GM23338 (cell line): ENCODE measurements at regions not wholly inside any gene's neighbourhood (a gene's known extent, or its start where the extent isn't known, plus 50 kb on each side); places are given as distances from the start of the nearest gene placed in this dataset.

ENCODE experiments used
- CREB1 ChIP-seq: fragments of 250-450 bp; sonication (Bioruptor Pico); IDR thresholded peaks from 2 replicates; pipeline ENCODE4 v1.5.0; 2020; ENCODE audit warnings: low read depth, mild to moderate bottlenecking, moderate library complexity
- EZH2 ChIP-seq: fragments of 200-600 bp; sonication (generic); IDR thresholded peaks from one replicate; pipeline ENCODE4 v1.8.0; 2017; ENCODE audit warnings: antibody characterized with exemption, mild to moderate bottlenecking, low read depth; ENCODE audit not compliant: unreplicated experiment
- EZH2phosphoT487 ChIP-seq: fragments of 200-600 bp; sonication (generic); IDR thresholded peaks from one replicate; pipeline ENCODE4 v1.8.1; 2018; ENCODE audit warnings: antibody characterized with exemption; ENCODE audit not compliant: unreplicated experiment
- JUNB ChIP-seq: IDR thresholded peaks from one replicate; pipeline ENCODE4 v1.6.1; 2016; ENCODE audit warnings: antibody characterized with exemption; ENCODE audit not compliant: unreplicated experiment
- NANOG ChIP-seq: IDR thresholded peaks from 2 replicates; pipeline ENCODE4 v1.6.1; 2016; ENCODE audit warnings: antibody characterized with exemption, borderline replicate concordance
- POLR2AphosphoS5 ChIP-seq: IDR thresholded peaks from 2 replicates; pipeline ENCODE4 v1.6.1; 2016; ENCODE audit warnings: antibody characterized with exemption, low read depth
- STAT1 ChIP-seq: IDR thresholded peaks from one replicate; pipeline ENCODE4 v1.6.1; 2016; ENCODE audit warnings: antibody characterized with exemption; ENCODE audit not compliant: unreplicated experiment
- ZNF114 ChIP-seq: fragments of 250-450 bp; sonication (Bioruptor Pico); IDR thresholded peaks from 2 replicates; pipeline ENCODE4 v1.5.0; 2020; ENCODE audit warnings: mild to moderate bottlenecking, moderate library complexity
- ZNF331 ChIP-seq: fragments of 250-450 bp; sonication (Bioruptor Pico); IDR thresholded peaks from 2 replicates; pipeline ENCODE4 v1.5.0; 2020; ENCODE audit warnings: low read depth, mild to moderate bottlenecking, moderate library complexity
- TF ChIP-seq, protein P1 (sequence below), 2 experiments: fragments of 200-600 bp in 1 of 2; sonication (generic) in 1 of 2; conservative IDR thresholded peaks; 2 replicates each; pipeline versions ENCODE4 v1.5.1 to v1.6.1; 2016 to 2017; ENCODE audit warnings: antibody characterized with exemption in 2 of 2, low read depth in 2 of 2, mild to moderate bottlenecking in 2 of 2, moderate library complexity in 1 of 2
- TF ChIP-seq, protein P2 (sequence below): IDR thresholded peaks from one replicate; pipeline ENCODE4 v1.6.1; 2018; ENCODE audit warnings: antibody characterized with exemption; ENCODE audit not compliant: unreplicated experiment
- TF ChIP-seq, protein P3 (sequence below): fragments of 250-450 bp; sonication (Bioruptor Pico); IDR thresholded peaks from 2 replicates; pipeline ENCODE4 v1.5.0; 2020; ENCODE audit warnings: mild to moderate bottlenecking, moderate library complexity
- TF ChIP-seq, protein P4 (sequence below): IDR thresholded peaks from 2 replicates; pipeline ENCODE4 v1.6.1; 2016; ENCODE audit warnings: antibody characterized with exemption

DNA sequence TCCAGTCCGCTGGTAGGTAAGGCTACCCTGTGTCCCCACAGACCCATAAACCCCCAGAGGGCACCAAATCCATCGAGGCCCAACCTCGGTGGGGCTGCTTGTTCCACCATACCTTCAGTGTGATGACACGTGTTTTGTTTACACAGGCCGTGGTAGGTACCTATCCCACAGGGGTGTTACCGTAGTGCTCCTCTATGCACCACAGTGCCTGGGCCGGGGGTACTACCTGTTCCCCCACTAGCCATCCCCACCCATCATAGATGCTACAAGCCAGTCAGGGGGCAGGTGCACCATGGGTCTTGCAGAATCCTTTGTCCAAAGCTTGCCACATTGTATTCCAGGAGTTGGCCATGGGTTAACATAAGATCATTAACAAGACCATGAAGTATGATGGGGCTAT, 796.2 kb downstream of the EFNA5 start:
- TF ChIP-seq, protein P1, sequence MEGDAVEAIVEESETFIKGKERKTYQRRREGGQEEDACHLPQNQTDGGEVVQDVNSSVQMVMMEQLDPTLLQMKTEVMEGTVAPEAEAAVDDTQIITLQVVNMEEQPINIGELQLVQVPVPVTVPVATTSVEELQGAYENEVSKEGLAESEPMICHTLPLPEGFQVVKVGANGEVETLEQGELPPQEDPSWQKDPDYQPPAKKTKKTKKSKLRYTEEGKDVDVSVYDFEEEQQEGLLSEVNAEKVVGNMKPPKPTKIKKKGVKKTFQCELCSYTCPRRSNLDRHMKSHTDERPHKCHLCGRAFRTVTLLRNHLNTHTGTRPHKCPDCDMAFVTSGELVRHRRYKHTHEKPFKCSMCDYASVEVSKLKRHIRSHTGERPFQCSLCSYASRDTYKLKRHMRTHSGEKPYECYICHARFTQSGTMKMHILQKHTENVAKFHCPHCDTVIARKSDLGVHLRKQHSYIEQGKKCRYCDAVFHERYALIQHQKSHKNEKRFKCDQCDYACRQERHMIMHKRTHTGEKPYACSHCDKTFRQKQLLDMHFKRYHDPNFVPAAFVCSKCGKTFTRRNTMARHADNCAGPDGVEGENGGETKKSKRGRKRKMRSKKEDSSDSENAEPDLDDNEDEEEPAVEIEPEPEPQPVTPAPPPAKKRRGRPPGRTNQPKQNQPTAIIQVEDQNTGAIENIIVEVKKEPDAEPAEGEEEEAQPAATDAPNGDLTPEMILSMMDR (conservative IDR thresholded peaks at IDR 0.05; ENCODE audit: low read depth in 2 of 2), result no peak
- TF ChIP-seq EZH2, result no peak
- no peak for TF ChIP-seq POLR2AphosphoS5
- no peak for TF ChIP-seq EZH2phosphoT487
- TF ChIP-seq, protein P2, sequence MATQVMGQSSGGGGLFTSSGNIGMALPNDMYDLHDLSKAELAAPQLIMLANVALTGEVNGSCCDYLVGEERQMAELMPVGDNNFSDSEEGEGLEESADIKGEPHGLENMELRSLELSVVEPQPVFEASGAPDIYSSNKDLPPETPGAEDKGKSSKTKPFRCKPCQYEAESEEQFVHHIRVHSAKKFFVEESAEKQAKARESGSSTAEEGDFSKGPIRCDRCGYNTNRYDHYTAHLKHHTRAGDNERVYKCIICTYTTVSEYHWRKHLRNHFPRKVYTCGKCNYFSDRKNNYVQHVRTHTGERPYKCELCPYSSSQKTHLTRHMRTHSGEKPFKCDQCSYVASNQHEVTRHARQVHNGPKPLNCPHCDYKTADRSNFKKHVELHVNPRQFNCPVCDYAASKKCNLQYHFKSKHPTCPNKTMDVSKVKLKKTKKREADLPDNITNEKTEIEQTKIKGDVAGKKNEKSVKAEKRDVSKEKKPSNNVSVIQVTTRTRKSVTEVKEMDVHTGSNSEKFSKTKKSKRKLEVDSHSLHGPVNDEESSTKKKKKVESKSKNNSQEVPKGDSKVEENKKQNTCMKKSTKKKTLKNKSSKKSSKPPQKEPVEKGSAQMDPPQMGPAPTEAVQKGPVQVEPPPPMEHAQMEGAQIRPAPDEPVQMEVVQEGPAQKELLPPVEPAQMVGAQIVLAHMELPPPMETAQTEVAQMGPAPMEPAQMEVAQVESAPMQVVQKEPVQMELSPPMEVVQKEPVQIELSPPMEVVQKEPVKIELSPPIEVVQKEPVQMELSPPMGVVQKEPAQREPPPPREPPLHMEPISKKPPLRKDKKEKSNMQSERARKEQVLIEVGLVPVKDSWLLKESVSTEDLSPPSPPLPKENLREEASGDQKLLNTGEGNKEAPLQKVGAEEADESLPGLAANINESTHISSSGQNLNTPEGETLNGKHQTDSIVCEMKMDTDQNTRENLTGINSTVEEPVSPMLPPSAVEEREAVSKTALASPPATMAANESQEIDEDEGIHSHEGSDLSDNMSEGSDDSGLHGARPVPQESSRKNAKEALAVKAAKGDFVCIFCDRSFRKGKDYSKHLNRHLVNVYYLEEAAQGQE, result no peak
- TF ChIP-seq, protein P3, sequence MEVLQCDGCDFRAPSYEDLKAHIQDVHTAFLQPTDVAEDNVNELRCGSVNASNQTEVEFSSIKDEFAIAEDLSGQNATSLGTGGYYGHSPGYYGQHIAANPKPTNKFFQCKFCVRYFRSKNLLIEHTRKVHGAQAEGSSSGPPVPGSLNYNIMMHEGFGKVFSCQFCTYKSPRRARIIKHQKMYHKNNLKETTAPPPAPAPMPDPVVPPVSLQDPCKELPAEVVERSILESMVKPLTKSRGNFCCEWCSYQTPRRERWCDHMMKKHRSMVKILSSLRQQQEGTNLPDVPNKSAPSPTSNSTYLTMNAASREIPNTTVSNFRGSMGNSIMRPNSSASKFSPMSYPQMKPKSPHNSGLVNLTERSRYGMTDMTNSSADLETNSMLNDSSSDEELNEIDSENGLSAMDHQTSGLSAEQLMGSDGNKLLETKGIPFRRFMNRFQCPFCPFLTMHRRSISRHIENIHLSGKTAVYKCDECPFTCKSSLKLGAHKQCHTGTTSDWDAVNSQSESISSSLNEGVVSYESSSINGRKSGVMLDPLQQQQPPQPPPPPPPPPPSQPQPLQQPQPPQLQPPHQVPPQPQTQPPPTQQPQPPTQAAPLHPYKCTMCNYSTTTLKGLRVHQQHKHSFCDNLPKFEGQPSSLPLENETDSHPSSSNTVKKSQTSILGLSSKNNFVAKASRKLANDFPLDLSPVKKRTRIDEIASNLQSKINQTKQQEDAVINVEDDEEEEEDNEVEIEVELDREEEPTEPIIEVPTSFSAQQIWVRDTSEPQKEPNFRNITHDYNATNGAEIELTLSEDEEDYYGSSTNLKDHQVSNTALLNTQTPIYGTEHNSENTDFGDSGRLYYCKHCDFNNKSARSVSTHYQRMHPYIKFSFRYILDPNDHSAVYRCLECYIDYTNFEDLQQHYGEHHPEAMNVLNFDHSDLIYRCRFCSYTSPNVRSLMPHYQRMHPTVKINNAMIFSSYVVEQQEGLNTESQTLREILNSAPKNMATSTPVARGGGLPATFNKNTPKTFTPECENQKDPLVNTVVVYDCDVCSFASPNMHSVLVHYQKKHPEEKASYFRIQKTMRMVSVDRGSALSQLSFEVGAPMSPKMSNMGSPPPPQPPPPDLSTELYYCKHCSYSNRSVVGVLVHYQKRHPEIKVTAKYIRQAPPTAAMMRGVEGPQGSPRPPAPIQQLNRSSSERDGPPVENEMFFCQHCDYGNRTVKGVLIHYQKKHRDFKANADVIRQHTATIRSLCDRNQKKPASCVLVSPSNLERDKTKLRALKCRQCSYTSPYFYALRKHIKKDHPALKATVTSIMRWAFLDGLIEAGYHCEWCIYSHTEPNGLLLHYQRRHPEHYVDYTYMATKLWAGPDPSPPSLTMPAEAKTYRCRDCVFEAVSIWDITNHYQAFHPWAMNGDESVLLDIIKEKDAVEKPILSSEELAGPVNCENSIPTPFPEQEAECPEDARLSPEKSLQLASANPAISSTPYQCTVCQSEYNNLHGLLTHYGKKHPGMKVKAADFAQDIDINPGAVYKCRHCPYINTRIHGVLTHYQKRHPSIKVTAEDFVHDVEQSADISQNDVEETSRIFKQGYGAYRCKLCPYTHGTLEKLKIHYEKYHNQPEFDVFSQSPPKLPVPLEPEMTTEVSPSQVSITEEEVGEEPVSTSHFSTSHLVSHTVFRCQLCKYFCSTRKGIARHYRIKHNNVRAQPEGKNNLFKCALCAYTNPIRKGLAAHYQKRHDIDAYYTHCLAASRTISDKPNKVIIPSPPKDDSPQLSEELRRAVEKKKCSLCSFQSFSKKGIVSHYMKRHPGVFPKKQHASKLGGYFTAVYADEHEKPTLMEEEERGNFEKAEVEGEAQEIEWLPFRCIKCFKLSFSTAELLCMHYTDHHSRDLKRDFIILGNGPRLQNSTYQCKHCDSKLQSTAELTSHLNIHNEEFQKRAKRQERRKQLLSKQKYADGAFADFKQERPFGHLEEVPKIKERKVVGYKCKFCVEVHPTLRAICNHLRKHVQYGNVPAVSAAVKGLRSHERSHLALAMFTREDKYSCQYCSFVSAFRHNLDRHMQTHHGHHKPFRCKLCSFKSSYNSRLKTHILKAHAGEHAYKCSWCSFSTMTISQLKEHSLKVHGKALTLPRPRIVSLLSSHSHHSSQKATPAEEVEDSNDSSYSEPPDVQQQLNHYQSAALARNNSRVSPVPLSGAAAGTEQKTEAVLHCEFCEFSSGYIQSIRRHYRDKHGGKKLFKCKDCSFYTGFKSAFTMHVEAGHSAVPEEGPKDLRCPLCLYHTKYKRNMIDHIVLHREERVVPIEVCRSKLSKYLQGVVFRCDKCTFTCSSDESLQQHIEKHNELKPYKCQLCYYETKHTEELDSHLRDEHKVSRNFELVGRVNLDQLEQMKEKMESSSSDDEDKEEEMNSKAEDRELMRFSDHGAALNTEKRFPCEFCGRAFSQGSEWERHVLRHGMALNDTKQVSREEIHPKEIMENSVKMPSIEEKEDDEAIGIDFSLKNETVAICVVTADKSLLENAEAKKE (CRISPR knock-in tag), result no peak
- TF ChIP-seq JUNB, result no peak
- no peak for TF ChIP-seq CREB1 (CRISPR knock-in tag)
- TF ChIP-seq STAT1, result no peak
- no peak for TF ChIP-seq ZNF331 (CRISPR knock-in tag)
- TF ChIP-seq, protein P4, sequence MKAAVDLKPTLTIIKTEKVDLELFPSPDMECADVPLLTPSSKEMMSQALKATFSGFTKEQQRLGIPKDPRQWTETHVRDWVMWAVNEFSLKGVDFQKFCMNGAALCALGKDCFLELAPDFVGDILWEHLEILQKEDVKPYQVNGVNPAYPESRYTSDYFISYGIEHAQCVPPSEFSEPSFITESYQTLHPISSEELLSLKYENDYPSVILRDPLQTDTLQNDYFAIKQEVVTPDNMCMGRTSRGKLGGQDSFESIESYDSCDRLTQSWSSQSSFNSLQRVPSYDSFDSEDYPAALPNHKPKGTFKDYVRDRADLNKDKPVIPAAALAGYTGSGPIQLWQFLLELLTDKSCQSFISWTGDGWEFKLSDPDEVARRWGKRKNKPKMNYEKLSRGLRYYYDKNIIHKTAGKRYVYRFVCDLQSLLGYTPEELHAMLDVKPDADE, result no peak
- no peak for TF ChIP-seq NANOG
- no peak for TF ChIP-seq ZNF114 (CRISPR knock-in tag)
